CD8-positive, alpha-beta memory T cell (primary cell): ENCODE measurements at regions not wholly inside any gene's neighbourhood (a gene's known extent, or its start where the extent isn't known, plus 50 kb on each side); places are given as distances from the start of the nearest gene placed in this dataset.
A peak's percentile ranks its signal among the peaks of the same experiment; 100 is the strongest.

Source experiments
- CTCF ChIA-PET: fragments of 350-600 bp; sonication (Branson Sonifier 250); formaldehyde crosslinking; loops from one replicate; lab custom pipeline; 2021; ENCODE audit warnings: antibody characterized with exemption; lab: Charles Lee
- POLR2A ChIA-PET: fragments of 350-600 bp; sonication (Branson Sonifier 250); formaldehyde crosslinking; loops from one replicate; lab custom pipeline; 2021; ENCODE audit warnings: antibody characterized with exemption; lab: Charles Lee
- DNase-seq, 5 donors: peaks; one replicate each; pipeline versions ENCODE4 v3.0.0 to v3.0.0-alpha.2; 2020 to 2022; ENCODE audit warnings: mixed read lengths in 1 of 5
- H3K27ac ChIP-seq: one replicate; pipeline ENCODE4 v1.7.0; 2013; ENCODE audit warnings: low read depth, mild to moderate bottlenecking, low read length, moderate library complexity
- H3K27me3 ChIP-seq: 2 replicates; pipeline ENCODE4 v1.7.0; 2013; ENCODE audit warnings: low read length, mild to moderate bottlenecking; ENCODE audit not compliant: insufficient read depth, poor library complexity, severe bottlenecking
- H3K36me3 ChIP-seq: 2 replicates; pipeline ENCODE4 v1.7.0; 2013; ENCODE audit warnings: mild to moderate bottlenecking, low read length, moderate library complexity; ENCODE audit not compliant: insufficient read depth
- H3K4me1 ChIP-seq: 2 replicates; pipeline ENCODE4 v1.7.0; 2013; ENCODE audit warnings: mild to moderate bottlenecking, low read length, moderate library complexity; ENCODE audit not compliant: insufficient read depth
- H3K4me3 ChIP-seq: 2 replicates; pipeline ENCODE4 v1.7.0; 2013; ENCODE audit warnings: mild to moderate bottlenecking, low read length
- H3K9me3 ChIP-seq: 2 replicates; pipeline ENCODE4 v1.7.0; 2013; ENCODE audit warnings: mild to moderate bottlenecking, low read length
- H3K27ac Mint-ChIP-seq, 8 donors: one replicate each; pipeline ENCODE4 v1.8.0; 2020 to 2021; ENCODE audit warnings: mixed read lengths in 8 of 8, mild to moderate bottlenecking in 6 of 8, inconsistent platforms in 3 of 8, moderate library complexity in 3 of 8
- H3K27me3 Mint-ChIP-seq, 2 donors: one replicate each; pipeline ENCODE4 v1.8.0; 2020 to 2021; ENCODE audit warnings: mixed read lengths in 2 of 2, mild to moderate bottlenecking in 1 of 2, moderate library complexity in 1 of 2
- H3K36me3 Mint-ChIP-seq, 3 donors: one replicate each; pipeline ENCODE4 v1.8.0; 2020 to 2021; ENCODE audit warnings: mixed read lengths in 3 of 3, inconsistent platforms in 1 of 3, mild to moderate bottlenecking in 1 of 3
- H3K4me1 Mint-ChIP-seq, 3 donors: one replicate each; pipeline ENCODE4 v1.8.0; 2020 to 2021; ENCODE audit warnings: mixed read lengths in 3 of 3, inconsistent platforms in 1 of 3, mild to moderate bottlenecking in 1 of 3
- H3K4me3 Mint-ChIP-seq, 7 donors: one replicate each; pipeline ENCODE4 v1.8.0; 2020 to 2021; ENCODE audit warnings: mixed read lengths in 7 of 7, mild to moderate bottlenecking in 6 of 7, moderate library complexity in 4 of 7, inconsistent platforms in 2 of 7
- H3K9me3 Mint-ChIP-seq, 5 donors: one replicate each; pipeline ENCODE4 v1.8.0; 2020 to 2022; ENCODE audit warnings: mixed read lengths in 5 of 5, mild to moderate bottlenecking in 3 of 5, moderate library complexity in 2 of 5, inconsistent platforms in 1 of 5

DNA sequence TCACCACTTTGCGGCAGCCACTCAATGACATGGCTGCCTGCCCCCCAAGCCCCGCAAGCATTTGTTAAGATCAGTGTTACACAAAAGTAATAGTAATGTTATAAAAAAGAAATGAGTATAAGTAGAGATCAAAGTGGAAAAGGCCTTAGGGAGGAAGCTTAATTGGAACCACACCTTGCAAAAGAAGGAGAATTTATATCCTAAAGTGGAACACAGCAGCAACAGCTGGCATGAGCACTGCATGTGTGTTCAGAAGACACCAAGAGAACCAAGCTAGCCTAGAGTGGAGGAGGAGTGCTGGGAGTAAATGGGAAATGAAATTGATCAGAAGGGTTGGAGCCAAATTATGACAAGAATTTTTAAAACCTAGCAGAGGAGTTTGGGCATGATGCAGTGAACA, 73.1 kb upstream of the STK17B start:
- H3K4me1 ChIP-seq: peaks cover 61% of the 10 kb centered on the region
- Mint-ChIP-seq H3K4me3 (no peak overlapping the region), H3K27ac (peak overlapping the region in 2 of 8 donors; percentile 42 to 65), H3K36me3 (no peaks in the 10 kb centered on the region), H3K27me3 (no peaks in the 10 kb centered on the region), H3K9me3 (no peaks in the 10 kb centered on the region), H3K4me1 (peaks cover 48 to 69% (median 65%) of the 10 kb centered on the region in 3 donors)
- no peak overlapping the region for H3K27ac ChIP-seq
- POLR2A ChIA-PET: no interaction called here
- CTCF ChIA-PET: interaction anchor here (0.7 to 3.6 kb wide), 7 partner anchors 10 to 166 kb away, joined by 3 to 14 read pairs (median 3); no protein-coding TSS in a partner anchor
- H3K27me3 ChIP-seq: no peaks in the 10 kb centered on the region
- no peaks in the 10 kb centered on the region for H3K9me3 ChIP-seq
- no peaks in the 10 kb centered on the region for H3K36me3 ChIP-seq
- no peak for DNase-seq
- no peak overlapping the region for H3K4me3 ChIP-seq

DNA sequence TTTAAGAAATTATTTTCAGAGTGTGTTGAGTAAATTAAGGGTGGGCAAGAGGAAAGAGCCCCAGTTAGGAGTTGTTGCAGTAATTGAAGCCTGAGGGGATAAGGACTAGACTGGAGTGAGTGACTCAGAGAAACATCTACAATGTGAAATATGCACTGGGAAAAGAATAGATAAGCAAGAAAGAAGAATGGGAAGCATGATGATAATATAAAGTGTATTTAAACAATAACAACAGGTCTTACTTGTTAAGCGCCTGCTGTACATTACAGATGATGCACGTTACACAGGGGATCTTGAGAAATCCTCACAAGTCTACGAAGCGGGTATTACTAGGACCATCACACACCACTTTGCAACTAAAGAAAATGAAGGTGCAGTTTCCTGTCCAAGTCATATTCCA, 73.6 kb upstream of the STK17B start:
- no peak overlapping the region for H3K27ac ChIP-seq
- ChIA-PET POLR2A (no interaction called here), CTCF (interaction anchor here (0.7 to 3.6 kb wide), 6 partner anchors 11 to 166 kb away, joined by 3 to 14 read pairs (median 3); no protein-coding TSS in a partner anchor)
- Mint-ChIP-seq H3K27me3 (no peaks in the 10 kb centered on the region), H3K4me3 (no peak overlapping the region), H3K9me3 (no peaks in the 10 kb centered on the region), H3K4me1 (peaks cover 48 to 69% (median 65%) of the 10 kb centered on the region in 3 donors), H3K27ac (peak overlapping the region in 4 of 8 donors; percentile 1 to 65 (median 31)), H3K36me3 (no peaks in the 10 kb centered on the region)
- H3K36me3 ChIP-seq: no peaks in the 10 kb centered on the region
- no peak for DNase-seq
- peaks cover 61% of the 10 kb centered on the region for H3K4me1 ChIP-seq
- H3K9me3 ChIP-seq: no peaks in the 10 kb centered on the region
- no peaks in the 10 kb centered on the region for H3K27me3 ChIP-seq
- no peak overlapping the region for H3K4me3 ChIP-seq

DNA sequence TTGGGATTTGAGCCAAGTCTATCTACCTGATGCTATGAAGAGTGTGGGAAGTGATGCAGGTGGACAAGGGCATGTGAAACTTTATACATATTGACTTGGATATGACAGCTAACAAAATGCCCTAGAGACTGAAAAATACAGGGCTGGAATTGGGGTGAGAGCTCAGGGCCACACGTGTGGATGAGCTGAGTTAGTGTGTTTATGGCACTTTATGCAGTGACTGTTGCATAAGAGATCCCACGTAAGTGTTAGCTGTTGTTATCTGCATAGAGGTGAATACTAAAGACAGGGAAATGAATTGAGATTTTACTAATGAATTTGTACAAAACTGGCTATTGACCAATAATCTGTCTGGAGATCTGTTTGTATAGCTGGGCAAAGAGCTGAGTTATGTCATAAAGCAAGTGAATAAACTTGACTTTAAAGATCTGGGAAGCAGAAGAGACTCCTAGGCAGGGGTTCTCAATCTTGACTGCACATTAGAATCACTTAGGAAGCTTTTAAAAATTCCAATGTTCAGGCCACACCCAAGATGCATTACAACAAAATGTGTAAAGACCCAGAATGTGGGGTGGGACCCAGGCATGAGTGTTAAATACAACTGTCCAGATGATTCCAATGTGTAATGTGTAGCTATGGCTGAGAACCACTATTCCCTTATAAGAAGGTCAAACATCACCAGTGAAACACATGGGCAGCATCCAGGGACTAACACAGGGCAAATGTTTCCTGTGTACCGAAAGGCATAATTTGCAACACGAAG, 74.2 kb upstream of the STK17B start:
- Mint-ChIP-seq H3K9me3 (no peaks in the 10 kb centered on the region), H3K27me3 (no peaks in the 10 kb centered on the region), H3K27ac (peak overlapping the region in 1 of 8 donors; percentile 13), H3K4me1 (peaks cover 46 to 68% (median 65%) of the 10 kb centered on the region in 3 donors), H3K36me3 (no peaks in the 10 kb centered on the region), H3K4me3 (no peak overlapping the region)
- H3K4me3 ChIP-seq: no peak overlapping the region
- H3K36me3 ChIP-seq: no peaks in the 10 kb centered on the region
- POLR2A ChIA-PET: no interaction called here
- H3K27me3 ChIP-seq: no peaks in the 10 kb centered on the region
- no peak overlapping the region for H3K27ac ChIP-seq
- H3K9me3 ChIP-seq: no peaks in the 10 kb centered on the region
- CTCF ChIA-PET: interaction anchor here (0.7 to 3.7 kb wide), 7 partner anchors 10 to 167 kb away, joined by 3 to 14 read pairs (median 4); no protein-coding TSS in a partner anchor
- H3K4me1 ChIP-seq: peaks cover 64% of the 10 kb centered on the region
- no peak for DNase-seq

- POLR2A ChIA-PET: interaction anchor here (0.9 kb wide), 1 partner anchor 11 kb away, joined by 3 read pairs; no protein-coding TSS in a partner anchor
Observed at GRCh38 chr2:196247114-196247975, 76.0 kb upstream of the STK17B start.

DNA sequence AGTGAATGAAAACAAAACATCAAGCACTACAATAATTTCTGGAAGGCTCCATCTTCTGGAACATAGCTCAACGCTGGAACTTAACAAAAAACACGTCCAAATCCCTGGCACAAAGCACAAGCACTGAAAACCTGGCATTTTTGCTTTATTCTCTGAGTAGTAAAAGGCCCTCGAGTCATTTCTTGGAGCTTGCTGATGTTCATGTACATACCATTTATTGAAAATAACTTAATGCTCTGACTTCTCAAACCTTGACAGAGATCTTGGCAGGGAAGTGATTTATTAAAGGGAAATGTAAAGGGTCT, 76.5 kb upstream of the STK17B start:
- Histone ChIP-seq H3K9me3 (no peaks in the 10 kb centered on the region), H3K4me3 (no peak overlapping the region), H3K4me1 (peaks cover 51% of the 10 kb centered on the region), H3K27me3 (no peaks in the 10 kb centered on the region), H3K27ac (no peak overlapping the region), H3K36me3 (no peaks in the 10 kb centered on the region)
- no peak for DNase-seq
- Mint-ChIP-seq H3K27ac (peak overlapping the region in 6 of 8 donors; percentile 18 to 78 (median 64)), H3K27me3 (no peaks in the 10 kb centered on the region), H3K4me3 (no peak overlapping the region), H3K36me3 (peaks cover 0 to 1% (median 0%) of the 10 kb centered on the region in 3 donors), H3K4me1 (peaks cover 42 to 68% (median 58%) of the 10 kb centered on the region in 3 donors), H3K9me3 (no peaks in the 10 kb centered on the region)
- ChIA-PET POLR2A (interaction anchor here (0.6 to 1.0 kb wide), 3 partner anchors 10 to 37 kb away, joined by 3 to 6 read pairs (median 4); no protein-coding TSS in a partner anchor), CTCF (interaction anchor here (0.8 to 3.7 kb wide), 4 partner anchors 12 to 28 kb away, joined by 3 to 13 read pairs (median 5); no protein-coding TSS in a partner anchor)

More at GRCh38 chr2:196247114-196247975, 76.0 kb upstream of the STK17B start:
- no peaks in the 10 kb centered on the region for H3K9me3 Mint-ChIP-seq
- Histone ChIP-seq H3K27me3 (no peaks in the 10 kb centered on the region), H3K4me3 (no peak overlapping the region), H3K4me1 (peaks cover 56% of the 10 kb centered on the region), H3K36me3 (no peaks in the 10 kb centered on the region), H3K27ac (no peak overlapping the region), H3K9me3 (no peaks in the 10 kb centered on the region)
- H3K4me1 Mint-ChIP-seq: peaks cover 39 to 67% (median 58%) of the 10 kb centered on the region in 3 donors
- H3K4me3 Mint-ChIP-seq: no peak overlapping the region
- H3K27me3 Mint-ChIP-seq: no peaks in the 10 kb centered on the region
- H3K27ac Mint-ChIP-seq: peak overlapping the region in 4 of 8 donors; percentile 13 to 67 (median 34)
- no peak for DNase-seq
- CTCF ChIA-PET: interaction anchor here (0.8 to 3.7 kb wide), 5 partner anchors 12 to 169 kb away, joined by 3 to 13 read pairs (median 5); no protein-coding TSS in a partner anchor
- H3K36me3 Mint-ChIP-seq: peaks cover 0 to 1% (median 0%) of the 10 kb centered on the region in 3 donors

- H3K27ac ChIP-seq: no peak overlapping the region
- H3K9me3 Mint-ChIP-seq: no peaks in the 10 kb centered on the region
- peaks cover 46 to 75% (median 64%) of the 10 kb centered on the region in 3 donors for H3K4me1 Mint-ChIP-seq
- no peaks in the 10 kb centered on the region for H3K36me3 ChIP-seq
- ChIA-PET CTCF (interaction anchor here (0.8 to 3.7 kb wide), 7 partner anchors 8 to 105 kb away, joined by 3 to 13 read pairs (median 4); no protein-coding TSS in a partner anchor), POLR2A (interaction anchor here (0.6 to 1.1 kb wide), 5 partner anchors 8 to 38 kb away, joined by 3 to 6 read pairs (median 4); no protein-coding TSS in a partner anchor)
- DNase-seq: no peak
- peaks cover 0 to 1% (median 0%) of the 10 kb centered on the region in 3 donors for H3K36me3 Mint-ChIP-seq
- H3K9me3 ChIP-seq: no peaks in the 10 kb centered on the region
- H3K27ac Mint-ChIP-seq: peak overlapping the region in 7 of 8 donors; percentile 8 to 83 (median 76)
- H3K4me3 Mint-ChIP-seq: peak overlapping the region in 2 of 7 donors; percentile 6 to 25
- H3K27me3 Mint-ChIP-seq: no peaks in the 10 kb centered on the region
- H3K27me3 ChIP-seq: no peaks in the 10 kb centered on the region
- peaks cover 51% of the 10 kb centered on the region for H3K4me1 ChIP-seq
- no peak overlapping the region for H3K4me3 ChIP-seq
Observed at GRCh38 chr2:196248467-196249094, 77.2 kb upstream of the STK17B start.

- DNase-seq: no peak
- Mint-ChIP-seq H3K27me3 (no peaks in the 10 kb centered on the region), H3K9me3 (no peaks in the 10 kb centered on the region), H3K36me3 (peaks cover 0 to 1% (median 0%) of the 10 kb centered on the region in 3 donors), H3K4me3 (no peak overlapping the region), H3K4me1 (peaks cover 46 to 75% (median 67%) of the 10 kb centered on the region in 3 donors), H3K27ac (peak overlapping the region in 2 of 8 donors; percentile 5 to 23)
- POLR2A ChIA-PET: interaction anchor here (0.8 to 1.1 kb wide), 3 partner anchors 9 to 38 kb away, joined by 3 to 6 read pairs (median 4); no protein-coding TSS in a partner anchor
- Histone ChIP-seq H3K27ac (no peak overlapping the region), H3K9me3 (no peaks in the 10 kb centered on the region), H3K4me3 (no peak overlapping the region), H3K36me3 (no peaks in the 10 kb centered on the region), H3K4me1 (peaks cover 51% of the 10 kb centered on the region), H3K27me3 (no peaks in the 10 kb centered on the region)
- CTCF ChIA-PET: interaction anchor here (0.8 to 2.4 kb wide), 5 partner anchors 9 to 106 kb away, joined by 3 to 7 read pairs (median 4); no protein-coding TSS in a partner anchor
Observed at GRCh38 chr2:196249171-196249570, 77.8 kb upstream of the STK17B start.
